HG03159 (cell line): ENCODE measurements at regions not wholly inside any gene's neighbourhood (a gene's known extent, or its start where the extent isn't known, plus 50 kb on each side); places are given as distances from the start of the nearest gene placed in this dataset.

Source experiments
- ATAC-seq: cut with Tn5 transposase; IDR thresholded peaks from one replicate; pipeline ENCODE4 v1.9.1; 2021; ENCODE audit warnings: mild to moderate bottlenecking, moderate library complexity; ENCODE audit not compliant: unreplicated experiment

- no peak for ATAC-seq
These were observed 683.9 kb downstream of the TBC1D22A start for GRCh38 chr22:47446331-47446730.

- no peak for ATAC-seq
These were observed 683.4 kb downstream of the TBC1D22A start for GRCh38 chr22:47445716-47446290.

- ATAC-seq, result no peak
These were observed 682.8 kb downstream of the TBC1D22A start for GRCh38 chr22:47445212-47445611.

DNA sequence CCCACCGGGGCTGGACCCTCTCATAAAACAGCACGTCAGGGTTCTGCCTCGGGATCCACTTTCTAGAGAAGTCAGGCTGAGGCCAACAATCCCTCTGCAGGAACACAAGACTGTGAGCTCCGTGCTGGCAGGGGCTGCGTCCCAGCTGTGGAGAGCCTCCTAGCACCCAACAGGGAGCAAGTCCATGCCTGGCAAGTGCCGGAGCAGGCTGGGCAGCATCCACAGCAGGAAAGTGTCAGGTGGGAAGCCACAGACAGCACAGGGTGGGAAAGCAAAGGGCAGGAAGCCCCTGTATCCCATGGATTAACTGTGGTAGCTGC lies 682.3 kb downstream of the TBC1D22A start:
- no peak for ATAC-seq

DNA sequence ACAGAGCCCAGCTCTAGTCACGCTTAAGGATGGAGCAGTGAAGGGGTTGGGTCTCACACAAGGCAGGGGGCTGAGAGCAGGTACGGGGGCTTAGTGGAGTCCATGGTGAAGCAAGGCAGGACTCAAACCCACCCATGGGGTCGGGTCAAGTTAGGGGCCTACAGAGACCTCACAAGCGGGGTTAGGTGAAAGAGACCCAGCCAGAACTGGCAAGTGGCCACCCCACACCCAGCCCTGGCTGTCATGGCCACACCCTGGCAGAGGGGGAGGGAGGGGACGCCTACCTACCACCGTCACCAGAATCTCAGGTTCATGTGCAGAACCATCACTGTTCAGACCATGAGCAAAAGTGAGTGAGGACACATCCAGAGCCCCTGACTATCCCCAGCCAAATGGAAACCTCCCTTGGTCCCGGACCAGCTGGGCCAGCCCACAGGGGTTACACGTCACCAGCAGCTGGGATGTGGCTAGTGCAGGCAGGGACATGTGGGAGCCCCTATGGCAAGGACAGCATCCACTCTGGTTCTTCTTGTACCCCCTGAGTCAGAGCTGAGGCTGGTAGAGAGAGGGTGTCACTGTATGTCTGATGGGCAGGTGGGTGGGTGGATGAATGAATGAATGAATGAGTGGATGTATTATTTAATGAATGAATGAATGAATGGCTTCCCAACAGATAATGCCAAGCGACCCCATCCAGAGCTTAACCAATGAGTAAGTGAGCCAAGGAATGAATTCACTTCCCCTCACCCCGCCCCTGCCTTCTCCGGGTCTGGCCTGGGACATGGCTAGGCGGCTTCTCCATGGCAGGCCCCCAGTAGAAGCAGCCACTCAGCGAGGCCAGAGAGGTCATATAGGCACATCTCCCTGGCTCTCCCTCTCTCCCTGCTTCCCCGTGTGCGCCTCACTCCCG lies 681.6 kb downstream of the TBC1D22A start:
- no peak for ATAC-seq

DNA sequence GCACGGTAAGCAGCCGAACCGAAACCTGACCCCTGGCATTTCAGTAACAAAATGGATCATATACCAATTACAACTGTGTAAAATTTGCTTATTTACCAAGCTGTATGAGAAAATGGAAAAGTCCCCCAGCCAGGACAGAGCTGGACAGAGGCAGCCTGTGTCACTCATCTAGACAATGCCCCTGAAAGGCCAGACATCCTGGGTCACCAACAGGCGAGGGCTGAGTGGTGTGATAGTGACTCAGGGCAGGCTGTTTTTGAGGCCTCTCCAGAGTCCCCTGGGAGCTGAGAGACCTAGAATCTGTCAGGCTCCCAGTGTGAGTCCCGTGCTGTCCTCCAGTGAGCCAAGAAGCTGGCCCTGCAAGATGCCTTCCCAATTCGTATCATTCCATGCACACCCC lies 680.4 kb downstream of the TBC1D22A start:
- ATAC-seq, result no peak

GRCh38 chr22:47439643-47440265 lies 677.3 kb downstream of the TBC1D22A start:
- no peak for ATAC-seq

GRCh38 chr22:47437636-47438035 lies 675.2 kb downstream of the TBC1D22A start:
- no peak for ATAC-seq

- no peak for ATAC-seq
These were observed 674.7 kb downstream of the TBC1D22A start for GRCh38 chr22:47437110-47437509.

GRCh38 chr22:47435826-47436225 lies 673.4 kb downstream of the TBC1D22A start:
- no peak for ATAC-seq

DNA sequence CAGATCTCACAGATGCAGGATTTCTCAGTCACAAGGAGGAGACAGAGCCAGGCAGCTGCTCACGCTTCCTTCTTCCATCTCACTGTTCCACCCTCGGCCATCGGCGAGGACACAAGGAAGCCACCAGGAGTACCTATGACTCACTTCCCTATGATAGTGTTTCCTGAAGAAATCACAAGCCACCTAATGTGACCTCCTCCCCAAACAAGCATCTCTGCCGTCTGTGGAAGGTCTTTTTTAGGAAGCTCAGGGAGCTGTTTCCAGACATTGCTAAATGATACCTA lies 672.7 kb downstream of the TBC1D22A start:
- ATAC-seq, result no peak

- ATAC-seq, result no peak
These were observed 672.1 kb downstream of the TBC1D22A start for GRCh38 chr22:47434336-47435203.

GRCh38 chr22:47433627-47434026 lies 671.2 kb downstream of the TBC1D22A start:
- ATAC-seq, result no peak

DNA sequence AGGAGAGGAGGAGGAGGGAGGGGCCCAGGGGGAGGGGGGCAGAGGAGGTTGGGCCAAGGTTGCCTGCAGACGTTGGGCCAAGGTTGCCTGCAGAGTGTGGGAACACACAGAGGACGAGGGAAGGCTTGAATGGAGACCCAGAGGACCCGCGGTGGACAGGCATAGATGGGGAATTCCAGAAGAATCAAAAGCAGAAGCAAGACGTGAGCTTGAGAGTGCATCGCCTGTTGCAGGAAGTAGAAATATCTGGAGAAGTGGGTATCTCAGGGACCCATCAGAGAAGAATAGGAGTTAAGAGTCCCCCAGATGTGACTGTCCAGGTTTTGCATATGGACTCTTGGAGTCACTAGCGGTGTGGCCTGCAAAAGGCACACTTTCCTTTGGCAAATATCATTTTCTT lies 670.2 kb downstream of the TBC1D22A start:
- no peak for ATAC-seq

DNA sequence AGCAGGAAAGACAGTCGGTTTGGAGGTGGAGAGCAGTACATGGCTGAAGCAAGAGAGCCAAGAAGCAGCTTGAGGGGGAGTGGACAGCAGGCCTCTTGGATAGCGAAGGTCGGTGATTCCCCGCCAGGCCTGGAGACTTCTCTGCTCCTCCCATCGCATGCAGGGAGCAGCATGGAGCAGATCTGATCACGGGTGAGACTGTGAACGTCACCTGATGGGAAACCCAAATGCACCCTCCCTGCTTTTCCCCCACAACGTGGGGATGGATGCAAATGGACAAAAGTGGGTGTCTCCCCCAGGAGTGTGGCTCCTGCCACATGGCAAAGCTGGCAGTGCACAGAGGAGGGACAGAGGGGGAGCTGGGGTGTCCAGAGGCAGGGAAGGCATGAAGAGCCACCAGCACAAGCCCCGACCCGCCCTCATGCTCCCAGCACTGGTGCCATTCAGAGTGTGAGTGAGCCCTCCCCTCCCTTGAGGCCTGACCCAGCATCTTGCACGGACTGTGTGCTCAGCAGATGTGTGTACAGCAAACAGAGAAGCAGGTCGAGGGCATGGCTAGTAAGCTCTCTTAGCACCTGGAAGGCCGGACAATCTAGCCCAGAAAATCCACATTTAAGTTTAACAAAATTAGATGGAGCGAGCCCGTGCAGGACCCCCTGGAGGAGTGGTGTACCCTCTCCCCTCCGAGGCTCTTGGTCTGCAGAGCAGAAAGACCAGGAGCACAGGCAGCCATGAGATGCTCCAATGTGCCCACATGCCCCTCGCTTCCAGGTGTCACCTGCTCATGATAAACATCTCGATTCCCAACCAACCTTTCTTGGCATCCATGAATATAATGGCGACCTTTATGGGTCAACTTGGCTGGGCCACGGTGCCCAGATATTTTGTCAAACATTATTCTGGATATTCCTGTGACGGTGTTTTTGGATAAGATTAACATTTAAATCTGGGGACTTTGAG lies 661.7 kb downstream of the TBC1D22A start:
- no peak for ATAC-seq

DNA sequence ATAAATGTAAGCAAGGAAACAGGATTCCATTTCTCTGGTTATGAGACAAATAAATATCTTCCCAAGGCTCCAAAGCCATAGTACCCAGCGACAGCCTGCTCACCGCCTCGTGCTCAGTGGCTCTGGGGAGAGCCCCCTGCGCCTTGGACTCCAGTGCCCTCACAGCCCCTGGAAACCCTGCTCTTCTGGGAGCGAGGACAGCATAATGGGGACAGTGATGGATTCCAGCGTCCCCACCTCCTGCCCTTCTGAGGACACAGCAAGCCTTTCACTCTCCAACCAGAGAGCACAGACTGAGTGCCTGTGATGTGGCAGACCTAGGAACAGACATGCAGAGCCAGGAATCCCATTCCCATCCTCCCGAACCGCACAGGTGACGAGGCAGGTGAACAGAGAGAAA lies 660.8 kb downstream of the TBC1D22A start:
- no peak for ATAC-seq

DNA sequence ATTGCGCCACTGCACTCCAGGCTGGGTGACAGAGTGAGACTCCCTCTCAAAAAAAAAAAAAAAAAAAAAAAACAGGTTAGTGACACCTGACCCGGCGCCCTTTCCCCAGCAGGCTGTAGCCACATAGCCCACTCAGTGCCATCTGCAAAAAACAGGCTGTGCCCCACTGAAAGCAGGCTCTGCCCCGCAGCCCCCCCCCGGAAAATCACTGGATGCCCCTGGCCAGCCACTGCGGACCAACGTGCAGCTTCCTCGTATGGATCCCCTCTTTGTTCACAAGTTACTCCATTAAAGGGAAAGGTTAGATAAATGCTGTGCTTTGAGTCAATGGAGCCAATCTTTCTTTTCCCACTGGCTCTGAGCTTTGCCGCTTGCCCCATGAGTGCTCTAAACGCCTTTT lies 660.3 kb downstream of the TBC1D22A start:
- no peak for ATAC-seq

DNA sequence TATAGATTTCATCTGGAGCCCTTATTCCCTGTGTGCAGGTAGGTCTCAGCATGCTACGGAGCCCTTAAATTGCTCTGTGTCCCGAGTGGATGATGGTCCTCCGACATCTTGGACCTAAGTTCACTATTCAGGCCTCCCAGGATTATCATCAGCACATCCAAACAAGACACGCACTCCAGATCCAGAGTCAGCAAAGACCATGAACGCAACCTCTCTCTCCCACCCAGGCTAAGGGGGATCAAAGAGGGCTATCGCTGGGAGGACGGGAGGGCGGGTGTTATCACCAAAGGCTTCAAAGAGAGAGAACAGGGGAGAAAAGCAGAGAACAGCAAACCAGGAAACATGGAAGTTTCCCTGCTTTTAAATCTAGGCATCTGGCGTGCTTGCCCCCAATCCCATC lies 659.4 kb downstream of the TBC1D22A start:
- no peak for ATAC-seq

DNA sequence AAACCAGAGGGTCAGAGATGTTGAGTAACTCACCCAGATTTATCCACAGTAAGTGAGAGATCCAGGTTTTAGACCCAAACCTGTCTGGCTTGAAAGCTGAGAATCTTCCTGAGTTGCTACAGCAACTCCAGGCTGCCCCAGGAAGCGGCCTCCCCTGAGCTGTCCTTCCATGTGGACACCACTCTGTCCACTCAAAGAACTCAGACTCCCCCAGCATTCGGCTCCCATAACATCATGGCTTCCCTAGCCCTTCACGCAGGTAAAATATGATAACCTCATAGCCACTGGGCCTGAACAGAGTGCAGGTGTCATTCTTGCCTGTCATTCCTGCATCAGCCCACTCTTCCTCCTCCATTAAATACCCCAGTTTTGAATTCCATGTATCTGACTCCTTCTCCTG lies 657.8 kb downstream of the TBC1D22A start:
- ATAC-seq, result no peak

GRCh38 chr22:47419239-47419638 lies 656.8 kb downstream of the TBC1D22A start:
- no peak for ATAC-seq
